ENCODE measurements at regions not wholly inside any gene's neighbourhood (a gene's known extent, or its start where the extent isn't known, plus 50 kb on each side); places are given as distances from the start of the nearest gene placed in this dataset.

GRCh38 chr5:85484982-85485574 lies 1100.4 kb upstream of the EDIL3 start:
- TF ChIP-seq POLR2A (IDR thresholded peaks at IDR 0.05): no peak
- no peak for TF ChIP-seq CTCF (IDR thresholded peaks at IDR 0.05)
